Stimulated activated CD4-positive, alpha-beta T cell treated with anti-CD3 and anti-CD28 coated beads, Interleukin-1b, Interleukin-23, amount 100 ng/mL, for 48 hours (primary cell): ENCODE measurements at regions not wholly inside any gene's neighbourhood (a gene's known extent, or its start where the extent isn't known, plus 50 kb on each side); places are given as distances from the start of the nearest gene placed in this dataset.

ENCODE experiments used
- DNase-seq: peaks from one replicate; pipeline ENCODE4 v3.0.0-alpha.2; 2020

- DNase-seq, result no peak
Observed at GRCh38 chr3:80142714-80143113, 374.9 kb upstream of the ROBO1 start.

- no peak for DNase-seq
Observed at GRCh38 chr3:80141557-80141956, 373.8 kb upstream of the ROBO1 start.

DNA sequence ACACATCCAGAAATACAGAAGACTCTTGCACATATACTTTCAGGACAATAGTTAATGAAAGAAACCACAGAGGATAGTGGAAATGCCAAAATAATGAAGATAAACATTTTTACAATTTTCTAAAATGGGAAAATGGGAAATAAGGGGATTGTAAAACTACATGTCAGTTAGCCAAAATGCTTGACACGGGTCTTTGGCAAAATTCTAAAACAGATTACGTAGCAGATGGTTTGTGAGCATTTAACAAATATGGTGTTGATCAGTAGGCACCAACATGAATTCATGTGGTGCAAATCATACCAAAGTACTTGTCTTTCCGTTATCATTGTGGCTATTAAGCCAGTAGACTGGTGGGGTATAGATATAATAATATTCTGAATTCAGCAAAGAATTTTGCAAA lies 348.5 kb upstream of the ROBO1 start:
- no peak for DNase-seq

DNA sequence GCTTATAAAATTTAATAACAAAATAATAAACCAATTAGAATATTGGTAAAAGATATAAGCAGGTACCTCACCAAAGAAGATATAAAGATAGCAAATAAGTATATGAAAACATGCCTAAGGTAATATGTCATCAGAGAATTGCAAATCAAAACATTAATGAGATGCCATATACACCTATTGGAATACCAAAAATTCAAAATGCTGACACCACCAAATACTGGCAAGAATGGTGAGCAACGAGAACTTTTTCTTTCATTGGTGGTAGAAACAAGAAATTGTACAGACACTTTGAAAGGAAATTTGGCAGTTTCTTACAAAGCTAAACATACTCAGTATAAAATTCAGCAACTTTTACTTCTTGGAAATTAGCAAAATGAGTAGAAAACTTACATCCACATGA lies 346.9 kb upstream of the ROBO1 start:
- DNase-seq, result no peak

- DNase-seq, result no peak
Observed at GRCh38 chr3:80113331-80113730, 345.5 kb upstream of the ROBO1 start.

- no peak for DNase-seq
Observed at GRCh38 chr3:80099559-80100066, 331.8 kb upstream of the ROBO1 start.

- no peak for DNase-seq
Observed at GRCh38 chr3:80097674-80098073, 329.9 kb upstream of the ROBO1 start.

GRCh38 chr3:80096909-80097308 lies 329.1 kb upstream of the ROBO1 start:
- DNase-seq, result no peak

DNA sequence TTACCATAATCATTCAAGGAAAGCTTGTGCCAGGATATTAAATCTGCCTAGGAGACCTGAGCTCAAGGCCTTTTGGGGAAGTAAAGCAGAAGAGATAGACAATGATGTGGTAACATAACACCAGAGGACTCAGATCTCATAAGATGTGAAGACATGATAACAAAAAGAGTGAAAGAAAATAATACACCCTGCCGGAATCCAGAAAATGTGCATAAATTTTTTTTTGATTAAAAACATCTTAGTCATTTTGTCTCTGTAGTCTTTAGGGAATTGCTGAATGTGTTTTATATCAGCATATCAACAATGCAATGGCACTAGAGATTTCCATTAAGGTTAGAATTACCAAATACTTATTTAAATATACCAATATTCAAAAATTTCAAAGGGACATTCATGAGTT lies 326.8 kb upstream of the ROBO1 start:
- no peak for DNase-seq

GRCh38 chr3:80087767-80088166 lies 320.0 kb upstream of the ROBO1 start:
- no peak for DNase-seq

- DNase-seq, result no peak
Observed at GRCh38 chr3:80086426-80086825, 318.6 kb upstream of the ROBO1 start.

DNA sequence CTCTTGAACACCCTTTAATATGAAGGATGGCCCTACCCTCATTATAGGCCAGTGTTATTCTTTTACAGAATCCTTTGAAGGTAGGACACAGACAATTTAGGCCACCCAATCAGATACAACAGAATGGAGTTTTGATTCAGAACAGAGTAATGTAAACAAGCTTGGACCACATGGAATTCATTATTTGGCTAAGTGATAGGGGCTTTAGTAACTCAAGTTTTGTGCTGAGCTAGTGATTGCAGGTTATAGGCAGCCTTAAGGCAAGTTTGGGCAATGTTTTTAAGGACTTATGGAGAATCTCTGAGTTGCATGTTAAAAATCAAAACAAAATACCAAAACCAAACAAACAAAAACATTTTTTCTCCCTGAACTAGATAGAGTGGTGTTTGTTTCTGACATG lies 312.1 kb upstream of the ROBO1 start:
- DNase-seq, result no peak

DNA sequence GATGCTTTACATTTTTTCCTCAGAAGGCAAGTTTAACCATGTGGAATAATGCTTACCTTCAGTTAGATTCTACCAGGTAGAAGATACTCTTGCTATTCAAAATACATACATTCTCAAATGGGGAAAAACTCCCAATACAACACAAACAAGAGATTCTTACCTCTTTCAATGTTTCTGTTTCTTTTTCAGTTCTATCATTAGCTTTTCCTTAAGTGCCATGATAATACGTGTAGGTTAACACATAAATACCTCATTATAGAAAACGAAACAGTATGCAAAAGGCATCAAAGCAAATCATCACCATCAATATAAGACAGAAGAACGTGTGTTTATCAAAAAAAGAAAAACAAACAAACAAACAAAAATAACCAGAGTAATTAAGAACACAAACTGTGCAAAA lies 300.7 kb upstream of the ROBO1 start:
- DNase-seq, result no peak

DNA sequence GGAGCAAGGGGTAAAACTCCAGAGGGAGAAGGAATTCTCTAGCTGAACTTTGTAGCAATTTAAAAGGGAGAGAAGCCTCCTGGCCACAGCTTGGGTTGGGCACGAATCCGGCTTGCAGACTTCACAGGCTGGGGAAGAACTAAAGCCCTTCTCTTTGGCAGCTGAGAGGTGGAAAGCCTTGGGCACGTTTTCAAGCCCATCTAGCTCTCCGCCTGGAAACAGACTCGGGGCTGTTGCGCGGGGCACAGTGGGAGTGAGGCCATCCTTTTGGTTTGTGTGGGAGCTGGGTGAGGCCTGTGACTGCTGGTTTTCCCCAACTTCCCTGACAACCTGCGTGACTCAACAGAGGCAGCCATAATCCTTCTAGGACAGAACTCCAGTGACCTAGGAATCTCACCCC lies 295.7 kb upstream of the ROBO1 start:
- DNase-seq, result no peak

DNA sequence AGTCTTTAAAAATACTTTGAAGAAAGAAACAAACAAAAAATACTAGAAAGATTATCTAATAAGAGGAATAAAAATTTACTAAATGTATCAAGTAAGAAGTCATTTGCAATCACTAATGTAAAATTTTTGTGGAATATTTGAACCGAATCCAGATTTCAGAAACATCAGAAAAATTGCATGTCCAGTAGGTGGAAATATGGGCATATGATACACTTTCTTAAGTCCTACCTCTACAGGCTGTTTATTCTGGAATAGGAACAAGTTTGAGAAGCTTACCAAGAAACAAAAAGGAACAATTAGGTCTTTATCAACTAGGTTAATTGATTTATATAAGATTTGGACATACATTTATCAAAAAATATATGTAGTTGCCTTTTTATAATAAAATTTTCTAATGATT lies 292.9 kb upstream of the ROBO1 start:
- no peak for DNase-seq

DNA sequence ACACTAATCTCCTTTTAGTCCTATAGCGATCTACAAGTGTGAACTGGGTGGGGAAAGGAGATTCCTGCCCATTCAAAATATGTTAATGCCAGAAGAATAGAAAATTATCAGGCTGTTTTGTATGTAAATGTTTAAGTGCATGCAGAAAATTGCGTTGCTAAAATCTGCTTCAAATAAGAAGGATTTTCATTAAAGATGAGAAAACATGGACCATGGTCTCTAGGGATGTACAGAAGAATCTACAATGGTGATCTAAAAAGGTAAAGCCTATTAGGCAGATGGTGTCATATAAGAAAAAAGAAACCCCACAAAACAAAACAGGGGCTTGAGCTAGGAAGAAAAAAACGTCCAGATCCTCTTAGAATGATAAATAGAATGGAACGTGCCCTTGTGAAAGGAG lies 287.5 kb upstream of the ROBO1 start:
- DNase-seq, result no peak

DNA sequence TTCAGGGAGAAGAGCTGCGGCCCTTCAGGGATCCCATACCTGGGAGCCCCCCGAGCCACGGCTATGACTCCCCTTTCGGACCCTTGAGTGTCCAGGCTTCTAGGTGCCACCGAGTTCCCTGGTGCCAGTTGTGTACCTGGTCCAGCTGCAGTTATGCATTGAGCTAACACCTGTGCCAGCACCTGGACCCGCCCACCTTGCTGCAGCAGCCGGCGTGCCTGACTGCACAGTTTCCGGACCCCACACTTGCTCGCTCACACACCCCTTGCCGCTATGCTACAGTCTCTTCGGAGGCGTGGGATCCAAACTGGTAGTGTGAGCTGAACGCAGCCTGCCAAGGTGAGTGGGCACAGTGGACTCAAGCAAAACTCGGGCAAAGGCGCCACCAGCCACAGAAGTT lies 284.5 kb upstream of the ROBO1 start:
- no peak for DNase-seq

DNA sequence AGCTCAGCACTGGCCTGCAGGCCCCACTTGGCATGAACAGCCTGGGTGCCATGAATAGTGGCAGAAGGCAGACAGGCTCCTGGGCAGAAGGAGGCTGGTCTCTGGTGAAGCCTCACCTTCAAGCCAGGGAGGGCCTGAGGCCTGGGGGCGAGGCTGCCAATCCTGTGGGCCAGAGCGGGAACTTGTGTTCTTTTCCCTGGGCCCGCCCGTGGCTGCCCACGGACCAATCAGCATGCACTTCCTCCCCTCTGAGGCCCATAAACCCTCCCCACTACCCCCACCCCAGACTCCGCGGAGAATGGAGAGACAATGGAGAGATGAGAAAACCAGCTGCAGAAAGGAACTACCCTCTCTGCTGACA lies 283.8 kb upstream of the ROBO1 start:
- no peak for DNase-seq

- DNase-seq, result no peak
Observed at GRCh38 chr3:80050826-80051601, 283.2 kb upstream of the ROBO1 start.

GRCh38 chr3:80043226-80043625 lies 275.4 kb upstream of the ROBO1 start:
- no peak for DNase-seq

DNA sequence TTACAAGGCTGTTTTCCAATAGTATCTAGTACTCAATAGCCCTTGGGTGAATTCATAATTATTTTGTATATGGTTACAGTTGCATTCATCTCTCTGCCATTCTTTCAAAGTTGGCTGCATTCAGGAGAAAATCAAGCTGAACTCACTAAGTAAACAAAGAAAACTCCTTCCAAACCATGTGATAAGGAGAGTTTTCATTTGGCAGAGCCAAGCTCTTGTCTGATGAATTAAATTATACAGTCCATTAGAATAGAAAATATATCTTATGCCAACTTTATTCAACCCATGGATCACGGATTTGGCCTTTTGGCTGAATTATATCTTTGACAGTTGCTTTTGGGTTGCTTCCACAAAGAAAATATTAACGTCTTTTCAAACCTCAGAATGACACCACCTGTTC lies 272.3 kb upstream of the ROBO1 start:
- DNase-seq, result no peak

- DNase-seq, result no peak
Observed at GRCh38 chr3:80036176-80036575, 268.4 kb upstream of the ROBO1 start.

DNA sequence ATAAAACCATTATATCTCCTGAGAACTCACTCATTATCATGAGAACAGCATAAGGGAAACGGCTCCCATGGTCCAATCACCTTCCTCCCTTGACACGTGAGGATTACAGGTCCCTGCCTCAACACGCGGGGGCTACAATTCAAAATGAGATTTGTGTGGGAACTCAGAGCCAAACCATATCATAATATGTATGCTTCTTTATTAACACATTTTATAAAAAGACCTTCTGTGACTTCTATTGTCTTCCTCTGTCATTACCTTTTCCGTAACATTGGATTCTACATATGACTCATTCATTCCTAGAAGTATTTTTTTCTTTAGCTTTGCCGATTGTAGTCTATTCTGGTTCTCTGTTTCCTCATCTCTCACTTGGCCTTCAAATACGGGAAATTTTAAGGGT lies 267.2 kb upstream of the ROBO1 start:
- DNase-seq, result no peak

DNA sequence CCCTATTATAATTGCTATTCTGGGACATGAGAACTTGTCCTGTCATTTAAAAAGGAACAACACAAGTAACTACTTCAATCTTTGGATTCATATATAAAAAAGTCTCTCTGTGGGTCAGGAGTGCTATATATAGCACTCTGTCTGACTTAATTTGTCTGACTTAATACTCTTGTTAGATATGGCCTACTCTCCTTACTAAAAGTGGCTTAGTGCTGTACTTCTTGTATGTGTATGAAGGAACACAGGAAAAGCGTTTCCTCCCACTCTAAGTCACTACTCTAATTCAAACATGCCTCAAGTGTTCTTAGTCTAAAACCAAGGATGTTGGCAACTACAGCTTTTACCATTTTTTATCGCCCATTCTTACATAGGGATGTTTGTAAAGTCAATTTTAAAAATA lies 255.2 kb upstream of the ROBO1 start:
- no peak for DNase-seq

DNA sequence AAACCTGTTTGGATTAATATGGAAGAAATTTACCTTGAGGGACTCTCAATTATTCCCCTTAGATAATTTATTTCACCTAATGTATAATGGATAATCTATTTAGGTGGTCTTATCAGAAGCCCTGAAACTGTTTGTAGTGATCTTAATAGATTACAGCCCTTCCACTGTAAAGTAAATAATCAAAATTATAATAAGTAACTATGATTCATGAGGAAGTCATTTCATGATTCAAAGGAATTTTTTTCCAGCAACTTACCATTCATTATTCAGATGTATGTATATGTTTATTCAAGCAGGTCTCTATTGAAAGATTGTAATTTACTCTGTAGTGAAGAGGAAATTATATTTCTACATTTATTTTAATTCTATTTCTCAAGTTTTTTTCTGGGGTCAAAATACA lies 250.6 kb upstream of the ROBO1 start:
- no peak for DNase-seq
